A673 (cell line): ENCODE measurements at regions not wholly inside any gene's neighbourhood (a gene's known extent, or its start where the extent isn't known, plus 50 kb on each side); places are given as distances from the start of the nearest gene placed in this dataset.

Source experiments
- CTCF ChIP-seq: fragments of 300-800, 200-600 bp; sonication (generic); conservative IDR thresholded peaks from 2 replicates; pipeline ENCODE4 v1.5.1; 2017; ENCODE audit warnings: low read depth, mild to moderate bottlenecking, antibody characterized with exemption, low read length, moderate library complexity, mixed read lengths
- EZH2 ChIP-seq: fragments of 200-600 bp; sonication (generic); IDR thresholded peaks from 2 replicates; pipeline ENCODE4 v1.6.1; 2017; ENCODE audit warnings: borderline replicate concordance, low read depth, mild to moderate bottlenecking, mixed read lengths, antibody characterized with exemption, low read length; ENCODE audit not compliant: poor library complexity, severe bottlenecking

- no peak for TF ChIP-seq CTCF
- no peak for TF ChIP-seq EZH2
These were observed 56.9 kb upstream of the TBC1D5 start for GRCh38 chr3:17799312-17799711.
